GM12874 (cell line): ENCODE measurements at regions not wholly inside any gene's neighbourhood (a gene's known extent, or its start where the extent isn't known, plus 50 kb on each side); places are given as distances from the start of the nearest gene placed in this dataset.

ENCODE experiments used
- CTCF ChIP-seq: IDR thresholded peaks from 2 replicates; pipeline ENCODE4 v1.5.1; 2011; ENCODE audit warnings: low read depth, mild to moderate bottlenecking, control low read depth, low read length, moderate library complexity; ENCODE audit not compliant: insufficient read depth

- TF ChIP-seq CTCF = no peak
These were observed 144.3 kb upstream of the ZMIZ1 start for GRCh38 chr10:78924319-78925003.

- TF ChIP-seq CTCF = no peak
These were observed 143.5 kb upstream of the ZMIZ1 start for GRCh38 chr10:78925275-78925674.

GRCh38 chr10:78925800-78926319, 142.9 kb upstream of the ZMIZ1 start:
- no peak for TF ChIP-seq CTCF

GRCh38 chr10:78927257-78927995, 141.3 kb upstream of the ZMIZ1 start:
- TF ChIP-seq CTCF = no peak

GRCh38 chr10:78928330-78928729, 140.4 kb upstream of the ZMIZ1 start:
- no peak for TF ChIP-seq CTCF

GRCh38 chr10:78929541-78929940, 139.2 kb upstream of the ZMIZ1 start:
- TF ChIP-seq CTCF = no peak

- no peak for TF ChIP-seq CTCF
These were observed 137.3 kb upstream of the ZMIZ1 start for GRCh38 chr10:78931321-78932053.
